Astrocyte of the spinal cord (primary cell): ENCODE measurements at regions not wholly inside any gene's neighbourhood (a gene's known extent, or its start where the extent isn't known, plus 50 kb on each side); places are given as distances from the start of the nearest gene placed in this dataset.

Experiments used
- DNase-seq: peaks from one replicate; pipeline ENCODE4 v3.0.0; 2011; ENCODE audit warnings: low read depth, low spot score
- H3K4me3 ChIP-seq: 2 replicates; pipeline ENCODE4 v1.5.1; 2011; ENCODE audit warnings: low read depth, mild to moderate bottlenecking, low read length, moderate library complexity
- CTCF ChIP-seq: IDR thresholded peaks from 2 replicates; pipeline ENCODE4 v1.5.1; 2012; ENCODE audit warnings: low read depth, mild to moderate bottlenecking, low read length, inconsistent platforms
- in situ Hi-C: cut with HindIII; loops from 2 replicates; pipeline ENCODE4 v1.10.0; 2017; ENCODE audit warnings: low sequenced_read_pairs

DNA sequence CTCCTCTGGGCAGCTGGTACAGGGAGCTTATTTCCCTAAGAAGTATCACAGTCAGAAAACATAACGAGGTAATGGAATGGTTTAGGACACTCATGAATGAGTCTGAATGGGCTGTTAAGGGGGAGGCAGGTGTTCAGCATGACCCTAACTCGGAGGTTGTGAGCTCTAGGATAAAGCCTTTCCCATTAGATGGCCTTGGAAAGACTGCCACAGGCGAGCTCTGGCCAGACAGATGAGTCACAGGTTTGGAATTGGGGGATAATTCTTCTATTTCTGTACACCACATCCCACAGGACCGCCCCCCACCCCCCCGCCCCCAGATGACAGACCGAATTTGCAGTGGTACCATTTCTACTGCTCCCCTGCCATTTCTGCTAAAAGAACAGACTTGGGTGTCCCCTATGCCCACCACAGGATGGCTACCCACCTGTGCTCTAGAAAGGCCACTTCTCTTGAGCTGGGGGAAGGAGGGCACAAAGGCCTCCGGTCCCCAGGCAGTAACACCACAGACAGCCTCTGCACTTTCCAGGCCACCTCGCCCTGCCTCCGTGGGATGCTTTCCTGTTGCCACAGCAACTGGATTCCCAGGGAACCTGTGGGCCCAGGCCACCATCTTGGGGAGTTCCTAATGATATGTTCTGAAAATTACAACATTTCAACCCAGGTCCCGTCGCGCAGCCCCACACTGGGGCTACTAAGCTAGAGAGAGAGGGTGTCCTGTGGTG lies 76.7 kb downstream of the TRIM29 start:
- no peak overlapping the region for H3K4me3 ChIP-seq
- no peak for TF ChIP-seq CTCF
- no peak for DNase-seq
- in situ Hi-C loops = no loop called here

GRCh38 chr11:120060512-120060911 lies 77.4 kb downstream of the TRIM29 start:
- in situ Hi-C loops = no loop called here
- TF ChIP-seq CTCF = no peak
- H3K4me3 ChIP-seq = no peak overlapping the region
- no peak for DNase-seq

- no peak for DNase-seq
- in situ Hi-C loops = no loop called here
- H3K4me3 ChIP-seq = no peak overlapping the region
- no peak for TF ChIP-seq CTCF
Measured at GRCh38 chr11:120058931-120059330, 79.0 kb downstream of the TRIM29 start.

GRCh38 chr11:120057595-120058581 lies 80.0 kb downstream of the TRIM29 start:
- TF ChIP-seq CTCF = no peak
- H3K4me3 ChIP-seq = no peak overlapping the region
- no peak for DNase-seq
- in situ Hi-C loops = no loop called here

DNA sequence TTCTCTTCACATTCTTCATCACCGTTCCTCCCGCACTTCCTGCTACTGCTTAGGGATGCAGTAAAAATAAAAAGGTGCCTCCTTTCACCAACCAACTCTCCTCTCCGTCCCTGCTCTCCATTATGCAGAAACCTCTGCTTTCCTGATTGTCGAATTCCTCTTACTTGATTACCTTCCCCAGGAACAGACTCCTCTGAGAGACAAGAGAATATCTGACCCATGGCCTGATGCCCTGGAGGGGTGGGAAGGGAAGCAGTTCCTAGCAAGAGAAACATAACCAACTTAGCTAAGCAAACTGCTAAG lies 80.9 kb downstream of the TRIM29 start:
- in situ Hi-C loops = no loop called here
- H3K4me3 ChIP-seq = no peak overlapping the region
- TF ChIP-seq CTCF = no peak
- no peak for DNase-seq

- H3K4me3 ChIP-seq = no peak overlapping the region
- no peak for TF ChIP-seq CTCF
- in situ Hi-C loops = no loop called here
- DNase-seq = no peak
Measured at GRCh38 chr11:120056301-120057027, 81.4 kb downstream of the TRIM29 start.
